COLO668 (cell line): ENCODE measurements at regions not wholly inside any gene's neighbourhood (a gene's known extent, or its start where the extent isn't known, plus 50 kb on each side); places are given as distances from the start of the nearest gene placed in this dataset.

Experiments used
- DNase-seq: peaks from one replicate; lab custom pipeline; 2025; ENCODE audit not compliant: unreplicated experiment; lab: John Stamatoyannopoulos, UW

DNA sequence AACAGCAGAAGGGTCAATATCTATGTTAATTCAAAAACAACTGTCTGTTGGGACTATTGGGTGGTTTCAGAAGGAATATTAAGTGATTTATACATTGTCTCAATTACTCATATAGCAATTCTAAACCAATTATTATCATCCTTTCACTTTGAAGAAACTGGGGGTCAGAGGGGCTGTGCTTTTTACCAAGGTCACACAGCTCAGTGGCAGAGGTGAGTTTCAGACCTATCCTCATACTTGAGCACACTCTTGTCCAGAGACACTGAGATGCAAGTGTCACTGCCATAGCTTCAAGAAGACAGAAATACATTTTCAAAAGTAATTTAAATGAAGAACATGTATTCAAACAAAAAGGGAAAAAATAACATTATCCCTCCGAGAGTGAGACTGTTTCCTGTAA is 195.3 kb downstream of the ARL4A start:
- no peak for DNase-seq

- no peak for DNase-seq
Measured at GRCh38 chr7:12884033-12884432, 196.6 kb downstream of the ARL4A start.

- DNase-seq, result no peak
Measured at GRCh38 chr7:12884856-12885440, 197.5 kb downstream of the ARL4A start.

DNA sequence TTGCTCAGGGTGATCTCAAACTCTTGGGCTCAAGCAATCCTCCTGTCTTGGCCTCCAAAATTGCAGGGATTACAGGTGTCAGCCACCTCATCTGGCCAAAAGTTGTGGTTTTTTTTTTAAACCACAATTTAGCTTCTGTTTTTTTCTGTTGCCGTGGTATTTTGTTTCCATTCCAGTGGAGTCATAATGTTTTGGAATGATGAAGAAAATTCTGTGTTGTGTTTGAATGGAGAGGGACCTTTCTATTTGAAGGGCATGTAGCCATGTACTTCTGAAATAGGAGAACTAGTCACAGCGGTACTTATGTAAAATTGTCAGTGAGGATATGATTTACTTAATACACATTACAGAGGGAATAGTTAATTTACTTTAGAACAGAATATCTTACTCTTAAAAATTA is 201.3 kb downstream of the ARL4A start:
- DNase-seq, result no peak

- no peak for DNase-seq
Measured at GRCh38 chr7:12889391-12889790, 202.0 kb downstream of the ARL4A start.

- DNase-seq, result no peak
Measured at GRCh38 chr7:12890586-12890985, 203.2 kb downstream of the ARL4A start.

- DNase-seq, result no peak
Measured at GRCh38 chr7:12893292-12893691, 205.9 kb downstream of the ARL4A start.

GRCh38 chr7:12895296-12895695 is 207.9 kb downstream of the ARL4A start:
- DNase-seq, result no peak

- no peak for DNase-seq
Measured at GRCh38 chr7:12896316-12896715, 208.9 kb downstream of the ARL4A start.

- DNase-seq, result no peak
Measured at GRCh38 chr7:12898004-12898403, 210.6 kb downstream of the ARL4A start.

GRCh38 chr7:12898620-12899019 is 211.2 kb downstream of the ARL4A start:
- no peak for DNase-seq

GRCh38 chr7:12905671-12906070 is 218.2 kb downstream of the ARL4A start:
- DNase-seq, result no peak

GRCh38 chr7:12907774-12908173 is 220.3 kb downstream of the ARL4A start:
- no peak for DNase-seq

GRCh38 chr7:12909483-12909882 is 222.1 kb downstream of the ARL4A start:
- DNase-seq, result no peak

DNA sequence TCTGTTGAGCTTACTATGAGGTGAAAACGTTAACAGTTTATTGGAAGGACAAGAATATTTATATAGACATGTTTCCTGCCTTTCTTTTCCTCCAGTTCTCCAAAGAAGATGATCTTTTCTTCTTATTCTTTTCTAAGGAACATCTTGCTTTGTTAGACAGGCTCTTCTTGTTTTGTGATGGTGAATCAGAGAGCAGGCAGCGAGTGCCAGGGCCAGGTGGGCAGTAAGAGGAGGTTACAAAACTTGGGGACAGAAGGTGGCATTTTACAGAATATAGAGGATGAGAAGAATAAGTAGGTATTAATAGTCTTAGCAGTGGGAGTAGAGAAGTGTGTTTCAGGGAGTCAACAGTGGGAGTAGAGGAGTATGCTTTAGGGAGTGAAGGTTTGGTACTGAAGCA is 223.6 kb downstream of the ARL4A start:
- DNase-seq, result no peak

GRCh38 chr7:12913002-12913401 is 225.6 kb downstream of the ARL4A start:
- DNase-seq, result no peak

- no peak for DNase-seq
Measured at GRCh38 chr7:12917801-12918200, 230.4 kb downstream of the ARL4A start.

DNA sequence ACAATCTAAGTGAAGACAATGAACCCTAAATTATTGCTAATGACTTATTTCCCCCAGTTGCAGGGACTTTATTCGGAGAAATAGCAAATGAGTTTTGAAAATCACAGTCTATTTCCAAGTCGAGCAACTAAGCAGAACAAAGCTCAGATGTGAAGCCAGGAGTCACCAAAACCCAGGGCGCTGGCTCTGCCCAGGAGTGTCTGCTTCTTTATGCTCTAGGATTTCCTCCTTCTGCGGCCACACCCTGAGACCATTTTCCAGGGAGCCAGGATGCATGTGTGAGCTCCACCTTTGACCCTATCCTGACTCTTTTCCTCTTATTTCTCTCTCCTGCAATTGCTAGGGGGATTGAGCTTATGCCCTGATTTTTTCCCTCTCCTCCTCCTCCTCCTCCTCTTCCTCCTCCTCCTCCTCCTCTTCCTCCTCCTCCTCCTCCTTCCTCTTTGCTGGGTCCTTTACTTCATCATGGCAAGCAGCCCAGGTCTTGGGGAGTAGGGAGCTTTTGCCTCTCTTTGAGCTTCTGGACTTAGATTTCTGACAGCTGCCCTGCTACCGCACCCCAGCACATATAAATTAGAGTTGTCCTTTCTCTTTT is 234.4 kb downstream of the ARL4A start:
- no peak for DNase-seq

GRCh38 chr7:12923971-12924370 is 236.5 kb downstream of the ARL4A start:
- DNase-seq, result no peak

DNA sequence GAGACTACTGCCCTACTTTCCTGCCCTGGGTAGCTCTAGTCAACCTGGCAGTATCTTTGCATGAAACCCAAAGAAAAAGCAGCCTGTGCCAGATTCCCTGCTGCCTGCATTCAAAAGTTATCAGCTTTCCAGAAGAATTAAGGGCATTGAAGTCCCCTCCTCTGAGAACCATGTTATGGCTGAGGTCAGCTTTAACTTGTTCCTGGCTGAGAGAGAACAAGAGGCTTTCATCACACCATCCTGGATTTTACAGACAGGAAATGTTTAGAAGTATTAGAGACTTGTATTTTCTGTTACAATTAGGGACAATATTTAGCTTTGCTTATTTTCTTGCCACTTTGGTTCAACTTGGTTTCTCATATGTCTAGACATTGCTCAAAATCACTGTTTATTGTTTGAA is 238.8 kb downstream of the ARL4A start:
- DNase-seq, result no peak

DNA sequence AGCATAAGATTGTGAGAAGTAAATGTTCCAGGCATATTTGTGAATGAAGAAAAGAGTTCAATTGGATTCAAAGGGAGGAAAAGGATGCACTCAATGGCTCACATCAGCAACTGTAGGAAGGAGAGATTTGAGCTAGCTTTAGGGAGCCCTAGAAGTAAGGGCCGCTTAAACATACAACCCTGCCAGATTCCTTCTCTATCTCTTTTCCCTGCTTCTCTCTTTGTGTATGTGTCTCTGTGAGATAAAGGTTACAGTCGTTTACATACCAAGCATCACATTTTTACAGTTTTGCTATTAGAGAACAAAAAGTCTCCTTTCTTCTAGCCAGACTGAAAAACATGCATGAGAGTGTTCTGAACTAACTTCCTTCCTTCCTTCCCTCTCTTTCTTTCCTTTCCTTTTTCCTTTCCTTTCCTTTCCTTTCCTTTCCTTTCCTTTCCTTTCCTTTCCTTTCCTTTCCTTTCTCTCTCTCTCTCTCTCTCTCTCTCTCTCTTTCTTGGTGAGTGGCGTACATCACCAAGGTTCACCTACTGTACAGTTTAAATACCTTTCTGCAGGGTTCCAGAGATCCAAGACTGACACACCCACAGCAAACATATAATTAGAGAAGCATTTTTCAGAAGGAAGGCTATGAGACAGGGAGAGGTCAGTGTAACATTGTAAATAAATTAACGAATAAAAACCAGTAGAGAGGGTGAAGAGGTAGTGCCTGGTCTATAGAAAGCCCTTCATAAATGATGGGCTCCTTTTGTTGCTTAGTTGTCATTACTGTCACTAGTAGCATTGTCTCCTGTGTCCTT is 240.4 kb downstream of the ARL4A start:
- DNase-seq, result no peak

GRCh38 chr7:12929476-12930140 is 242.2 kb downstream of the ARL4A start:
- DNase-seq, result no peak
